ENCODE measurements at regions not wholly inside any gene's neighbourhood (a gene's known extent, or its start where the extent isn't known, plus 50 kb on each side); places are given as distances from the start of the nearest gene placed in this dataset.

DNA sequence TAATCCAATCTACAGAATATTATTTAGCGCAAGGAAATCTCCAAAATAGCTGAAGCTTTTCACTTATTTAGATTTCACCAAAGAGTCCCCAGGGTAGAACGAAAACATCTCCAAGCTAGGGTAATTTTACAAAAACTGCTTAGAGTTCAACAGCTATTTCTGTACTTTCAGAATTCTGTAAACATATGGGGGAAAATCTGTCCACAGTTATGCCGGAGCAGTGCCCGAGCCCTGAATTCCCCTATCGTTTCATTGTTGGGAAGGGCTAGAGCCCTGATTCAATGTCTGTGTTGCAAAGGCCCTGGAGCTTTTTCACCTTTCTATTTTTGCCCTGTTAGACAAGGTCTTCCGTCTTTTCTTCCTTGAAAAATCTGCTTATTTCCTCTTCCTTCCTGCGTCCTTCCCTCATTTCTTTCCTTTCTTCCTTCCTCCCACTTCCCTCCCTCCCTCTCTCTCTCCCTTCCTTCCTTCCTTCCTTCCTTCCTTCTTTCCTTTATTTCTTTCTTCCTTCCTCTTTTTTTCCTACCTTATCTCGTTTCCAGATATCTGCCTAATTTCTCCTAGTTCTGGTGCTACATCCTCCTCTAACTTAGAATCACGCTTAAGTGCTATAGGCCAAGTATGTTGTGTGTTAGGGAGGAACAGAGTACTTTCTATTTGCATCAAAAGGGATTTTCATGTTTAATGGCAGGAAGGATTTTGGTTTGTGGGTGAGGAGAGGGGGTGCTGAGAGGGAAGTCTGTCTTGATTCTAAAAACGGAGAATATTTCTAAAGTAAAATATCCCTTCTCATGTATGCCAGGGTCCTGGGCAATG, 122.5 kb upstream of the BMP2 start:
- DNase-seq (ENCODE audit: low read depth in 1 of 2, low spot score in 1 of 2), result no peak
- Histone ChIP-seq H3K27me3 (ENCODE audit: insufficient read depth, poor library complexity, severe bottlenecking) (no peaks in the 10 kb centered on the region), H3K27ac (replicated peaks) (no peak overlapping the region), H3K4me3 (replicated peaks; ENCODE audit: insufficient read depth, low read length) (no peak overlapping the region)
- TF ChIP-seq SPI1 (IDR thresholded peaks at IDR 0.05; ENCODE audit: borderline replicate concordance, low read depth), result no peak
- TF ChIP-seq POLR2AphosphoS5 (IDR thresholded peaks at IDR 0.05; ENCODE audit: low read depth), result no peak
- TF ChIP-seq, protein P1, sequence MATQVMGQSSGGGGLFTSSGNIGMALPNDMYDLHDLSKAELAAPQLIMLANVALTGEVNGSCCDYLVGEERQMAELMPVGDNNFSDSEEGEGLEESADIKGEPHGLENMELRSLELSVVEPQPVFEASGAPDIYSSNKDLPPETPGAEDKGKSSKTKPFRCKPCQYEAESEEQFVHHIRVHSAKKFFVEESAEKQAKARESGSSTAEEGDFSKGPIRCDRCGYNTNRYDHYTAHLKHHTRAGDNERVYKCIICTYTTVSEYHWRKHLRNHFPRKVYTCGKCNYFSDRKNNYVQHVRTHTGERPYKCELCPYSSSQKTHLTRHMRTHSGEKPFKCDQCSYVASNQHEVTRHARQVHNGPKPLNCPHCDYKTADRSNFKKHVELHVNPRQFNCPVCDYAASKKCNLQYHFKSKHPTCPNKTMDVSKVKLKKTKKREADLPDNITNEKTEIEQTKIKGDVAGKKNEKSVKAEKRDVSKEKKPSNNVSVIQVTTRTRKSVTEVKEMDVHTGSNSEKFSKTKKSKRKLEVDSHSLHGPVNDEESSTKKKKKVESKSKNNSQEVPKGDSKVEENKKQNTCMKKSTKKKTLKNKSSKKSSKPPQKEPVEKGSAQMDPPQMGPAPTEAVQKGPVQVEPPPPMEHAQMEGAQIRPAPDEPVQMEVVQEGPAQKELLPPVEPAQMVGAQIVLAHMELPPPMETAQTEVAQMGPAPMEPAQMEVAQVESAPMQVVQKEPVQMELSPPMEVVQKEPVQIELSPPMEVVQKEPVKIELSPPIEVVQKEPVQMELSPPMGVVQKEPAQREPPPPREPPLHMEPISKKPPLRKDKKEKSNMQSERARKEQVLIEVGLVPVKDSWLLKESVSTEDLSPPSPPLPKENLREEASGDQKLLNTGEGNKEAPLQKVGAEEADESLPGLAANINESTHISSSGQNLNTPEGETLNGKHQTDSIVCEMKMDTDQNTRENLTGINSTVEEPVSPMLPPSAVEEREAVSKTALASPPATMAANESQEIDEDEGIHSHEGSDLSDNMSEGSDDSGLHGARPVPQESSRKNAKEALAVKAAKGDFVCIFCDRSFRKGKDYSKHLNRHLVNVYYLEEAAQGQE (IDR thresholded peaks at IDR 0.05; ENCODE audit: insufficient replicate concordance, low read depth), result no peak
- no peak for TF ChIP-seq GABPA (IDR thresholded peaks at IDR 0.05; ENCODE audit: low read depth)
- TF ChIP-seq, protein P2, sequence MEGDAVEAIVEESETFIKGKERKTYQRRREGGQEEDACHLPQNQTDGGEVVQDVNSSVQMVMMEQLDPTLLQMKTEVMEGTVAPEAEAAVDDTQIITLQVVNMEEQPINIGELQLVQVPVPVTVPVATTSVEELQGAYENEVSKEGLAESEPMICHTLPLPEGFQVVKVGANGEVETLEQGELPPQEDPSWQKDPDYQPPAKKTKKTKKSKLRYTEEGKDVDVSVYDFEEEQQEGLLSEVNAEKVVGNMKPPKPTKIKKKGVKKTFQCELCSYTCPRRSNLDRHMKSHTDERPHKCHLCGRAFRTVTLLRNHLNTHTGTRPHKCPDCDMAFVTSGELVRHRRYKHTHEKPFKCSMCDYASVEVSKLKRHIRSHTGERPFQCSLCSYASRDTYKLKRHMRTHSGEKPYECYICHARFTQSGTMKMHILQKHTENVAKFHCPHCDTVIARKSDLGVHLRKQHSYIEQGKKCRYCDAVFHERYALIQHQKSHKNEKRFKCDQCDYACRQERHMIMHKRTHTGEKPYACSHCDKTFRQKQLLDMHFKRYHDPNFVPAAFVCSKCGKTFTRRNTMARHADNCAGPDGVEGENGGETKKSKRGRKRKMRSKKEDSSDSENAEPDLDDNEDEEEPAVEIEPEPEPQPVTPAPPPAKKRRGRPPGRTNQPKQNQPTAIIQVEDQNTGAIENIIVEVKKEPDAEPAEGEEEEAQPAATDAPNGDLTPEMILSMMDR (IDR thresholded peaks at IDR 0.05; ENCODE audit: insufficient read depth, low read length), result no peak

DNA sequence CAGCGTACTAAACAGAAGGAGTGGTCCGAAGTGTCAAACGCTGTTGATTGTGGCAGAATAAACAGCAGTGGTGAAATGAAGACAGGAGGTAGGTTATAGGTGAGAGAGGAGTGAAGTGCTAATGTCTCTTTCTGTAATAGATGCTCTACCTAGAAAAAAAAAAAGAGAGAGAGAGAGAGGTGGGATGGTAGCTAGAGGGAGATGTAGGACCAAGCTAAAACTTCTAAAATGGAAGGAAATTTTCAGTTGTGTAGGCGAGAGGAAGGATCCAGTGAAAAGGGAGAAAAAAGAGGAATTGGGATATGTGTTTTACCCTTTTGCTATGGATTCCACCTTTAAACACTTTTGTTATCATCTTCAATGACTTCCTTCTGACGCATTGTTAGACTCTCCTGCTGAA, 126.5 kb upstream of the BMP2 start:
- H3K27ac ChIP-seq (replicated peaks), result no peak overlapping the region
- no peak overlapping the region for H3K4me3 ChIP-seq (replicated peaks; ENCODE audit: insufficient read depth, low read length)
- no peaks in the 10 kb centered on the region for H3K27me3 ChIP-seq (ENCODE audit: insufficient read depth, poor library complexity, severe bottlenecking)
- DNase-seq (ENCODE audit: low read depth in 1 of 2, low spot score in 1 of 2), result no peak
- TF ChIP-seq GABPA (IDR thresholded peaks at IDR 0.05; ENCODE audit: low read depth) (no peak), POLR2AphosphoS5 (IDR thresholded peaks at IDR 0.05; ENCODE audit: low read depth) (no peak), SPI1 (IDR thresholded peaks at IDR 0.05; ENCODE audit: borderline replicate concordance, low read depth) (no peak)
- TF ChIP-seq, protein P1 (IDR thresholded peaks at IDR 0.05; ENCODE audit: insufficient replicate concordance, low read depth), result no peak
- TF ChIP-seq, protein P2 (IDR thresholded peaks at IDR 0.05; ENCODE audit: insufficient read depth, low read length), result no peak

DNA sequence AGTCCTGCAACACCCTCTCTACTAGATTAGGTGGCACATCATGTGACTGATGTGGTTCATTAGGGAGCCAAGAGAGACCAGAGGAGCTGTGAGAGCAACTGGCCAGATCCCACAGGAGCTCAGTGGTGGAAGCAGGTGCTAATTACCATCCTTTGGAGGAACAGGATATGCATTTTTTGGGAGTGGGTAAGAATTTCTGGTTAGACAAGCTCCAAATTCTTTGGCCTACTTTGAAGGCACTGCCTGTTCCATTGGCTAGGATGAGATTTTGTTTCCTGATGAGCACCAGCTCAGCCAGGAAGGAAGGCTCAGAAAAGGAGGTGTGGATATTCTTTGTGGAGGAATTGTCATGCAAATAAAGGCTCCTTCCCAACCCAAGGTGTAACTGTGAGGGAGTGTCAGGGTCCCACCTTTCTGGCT, 130.3 kb upstream of the BMP2 start:
- H3K4me3 ChIP-seq (replicated peaks; ENCODE audit: insufficient read depth, low read length), result no peak overlapping the region
- TF ChIP-seq, protein P1 (IDR thresholded peaks at IDR 0.05; ENCODE audit: insufficient replicate concordance, low read depth), result no peak
- no peak for TF ChIP-seq GABPA (IDR thresholded peaks at IDR 0.05; ENCODE audit: low read depth)
- TF ChIP-seq, protein P2 (IDR thresholded peaks at IDR 0.05; ENCODE audit: insufficient read depth, low read length), result no peak
- TF ChIP-seq SPI1 (IDR thresholded peaks at IDR 0.05; ENCODE audit: borderline replicate concordance, low read depth), result no peak
- TF ChIP-seq POLR2AphosphoS5 (IDR thresholded peaks at IDR 0.05; ENCODE audit: low read depth), result no peak
- no peak overlapping the region for H3K27ac ChIP-seq (replicated peaks)
- DNase-seq (ENCODE audit: low read depth in 1 of 2, low spot score in 1 of 2), result no peak
- no peaks in the 10 kb centered on the region for H3K27me3 ChIP-seq (ENCODE audit: insufficient read depth, poor library complexity, severe bottlenecking)

Measured in HL-60 (cell line).